Psoas muscle (tissue), 7 donors: ENCODE measurements at regions not wholly inside any gene's neighbourhood (a gene's known extent, or its start where the extent isn't known, plus 50 kb on each side); places are given as distances from the start of the nearest gene placed in this dataset.
A peak's percentile ranks its signal among the peaks of the same experiment; 100 is the strongest.

Experiments used
- ATAC-seq, 4 donors: fragments of 200-7000 bp; cut with Tn5 transposase; one replicate each; pipeline ENCODE4 v1.9.1; 2020; ENCODE audit warnings: moderate library complexity in 3 of 4, mild to moderate bottlenecking in 2 of 4
- DNase-seq, 2 donors: peaks; one replicate each; pipeline ENCODE4 v3.0.0-alpha.2; 2020
- H3K27ac ChIP-seq: fragments of 200-600 bp; one replicate; pipeline ENCODE4 v1.8.0; 2022
- H3K27me3 ChIP-seq, 3 donors: fragments of 200-600 bp in 1 of 3; one replicate each; pipeline versions ENCODE4 v1.6.1 to v1.8.0; 2013 to 2022; ENCODE audit warnings: low read length in 2 of 3, mild to moderate bottlenecking in 2 of 3, moderate library complexity in 1 of 3; ENCODE audit not compliant: insufficient read depth in 3 of 3
- H3K36me3 ChIP-seq, 2 donors: fragments of 200-600 bp in 1 of 2; one replicate each; pipeline versions ENCODE4 v1.6.1 to v1.8.0; 2013 to 2022; ENCODE audit warnings: low read depth in 1 of 2, mild to moderate bottlenecking in 1 of 2, moderate library complexity in 1 of 2; ENCODE audit not compliant: insufficient read depth in 1 of 2
- H3K4me1 ChIP-seq: fragments of 200-600 bp; one replicate; pipeline ENCODE4 v1.8.0; 2022
- H3K4me3 ChIP-seq: fragments of 200-600 bp; one replicate; pipeline ENCODE4 v1.8.0; 2022; ENCODE audit warnings: mild to moderate bottlenecking
- H3K9me3 ChIP-seq: fragments of 200-600 bp; one replicate; pipeline ENCODE4 v1.8.0; 2022
- CTCF ChIP-seq: fragments of 200-600 bp; IDR thresholded peaks from one replicate; pipeline ENCODE4 v1.8.0; 2022; ENCODE audit warnings: antibody characterized with exemption
- WGBS, 3 donors: extraction: QIAGEN DNeasy Blood & Tissue Kit; methylation state at CpG; one replicate each; pipeline versions ENCODE4 v1.1.6 to v1.1.7; 2013; 5-methylcytosine and 5-hydroxymethylcytosine counted together
- intact Hi-C, 2 donors: fragments of 100-400 bp; cut with DNase I; formaldehyde crosslinking; loops; one replicate each; pipeline versions ENCODE4 v1.11.0 to v1.14.2; 2022
- donor health status: healthy with polysubstance abuse.
- donor health status: DM: no; HTN: no; CAD: no; lungs with moderate emphysema.
- donor health status: Bipolar disorder and iron deficiency.
- donor health status: healthy.
- donor health status: DM: yes; HTN: yes; CAD: no.
- donor health status: DM: no; HTN: no; CAD: no.
- donor health status: DM: yes; HTN: yes; CAD: no.

GRCh38 chr11:130531061-130531460, 82.6 kb downstream of the ADAMTS15 start:
- H3K4me1 ChIP-seq: no peaks in the 10 kb centered on the region
- H3K27ac ChIP-seq: no peak overlapping the region
- H3K36me3 ChIP-seq: no peaks in the 10 kb centered on the region
- H3K4me3 ChIP-seq: no peak overlapping the region
- intact Hi-C loops: no loop called here
- TF ChIP-seq CTCF: no peak
- no peak for DNase-seq
- no peaks in the 10 kb centered on the region for H3K9me3 ChIP-seq
- peak in 1 of 4 donors; percentile 56 for ATAC-seq
- 60 to 73% (median 60%) methylated on average over 2 of the region's 2 CpGs for WGBS, 3 donors
- no peaks in the 10 kb centered on the region for H3K27me3 ChIP-seq

- intact Hi-C loops: no loop called here
- no peaks in the 10 kb centered on the region for H3K36me3 ChIP-seq
- H3K4me3 ChIP-seq: no peak overlapping the region
- no peak for TF ChIP-seq CTCF
- DNase-seq (no peak), ATAC-seq (no peak)
- no peak overlapping the region for H3K27ac ChIP-seq
- 62 to 77% (median 63%) methylated on average over 12 of the region's 12 CpGs for WGBS, 3 donors
- no peaks in the 10 kb centered on the region for H3K4me1 ChIP-seq
- H3K9me3 ChIP-seq: no peaks in the 10 kb centered on the region
- no peaks in the 10 kb centered on the region for H3K27me3 ChIP-seq
Observed at GRCh38 chr11:130533113-130533798, 84.8 kb downstream of the ADAMTS15 start.

- WGBS, 3 donors: 84 to 96% (median 87%) methylated on average over 5 of the region's 5 CpGs
- DNase-seq: no peak
- no peaks in the 10 kb centered on the region for H3K4me1 ChIP-seq
- no peaks in the 10 kb centered on the region for H3K36me3 ChIP-seq
- ATAC-seq: no peak
- H3K9me3 ChIP-seq: no peaks in the 10 kb centered on the region
- no peak overlapping the region for H3K4me3 ChIP-seq
- TF ChIP-seq CTCF: no peak
- H3K27me3 ChIP-seq: no peaks in the 10 kb centered on the region
- H3K27ac ChIP-seq: no peak overlapping the region
- intact Hi-C loops: no loop called here
Observed at GRCh38 chr11:130533871-130534270, 85.4 kb downstream of the ADAMTS15 start.

- WGBS, 3 donors: 92 to 95% (median 94%) methylated on average over 10 of the region's 10 CpGs
Observed at GRCh38 chr11:130534551-130534950, 86.1 kb downstream of the ADAMTS15 start.

More at GRCh38 chr11:130534551-130534950, 86.1 kb downstream of the ADAMTS15 start:
- no peak overlapping the region for H3K27ac ChIP-seq
- no peaks in the 10 kb centered on the region for H3K27me3 ChIP-seq
- intact Hi-C loops: no loop called here
- no peaks in the 10 kb centered on the region for H3K9me3 ChIP-seq
- H3K36me3 ChIP-seq: no peaks in the 10 kb centered on the region
- no peak for ATAC-seq
- no peak for DNase-seq
- no peak for TF ChIP-seq CTCF
- no peak overlapping the region for H3K4me3 ChIP-seq
- no peaks in the 10 kb centered on the region for H3K4me1 ChIP-seq
